NCI-H446 treated with DMSO at 0.1 percent for 48 hours (cell line): ENCODE measurements at regions not wholly inside any gene's neighbourhood (a gene's known extent, or its start where the extent isn't known, plus 50 kb on each side); places are given as distances from the start of the nearest gene placed in this dataset.
"Not testable (repeated sequence)": the region's sequence is repeated elsewhere in the genome, so short reads cannot be mapped to it uniquely, and the experiment has no call there.

ENCODE experiments used
- DNase-seq: peaks from one replicate; lab custom pipeline; 2025; lab: John Stamatoyannopoulos, UW

- not testable (repeated sequence) for DNase-seq
These were observed 51.9 kb downstream of the DIPK2A start for GRCh38 chr3:144023543-144023942.

- no peak for DNase-seq
These were observed 57.3 kb downstream of the DIPK2A start for GRCh38 chr3:144028798-144029411.

GRCh38 chr3:144029769-144030168, 58.1 kb downstream of the DIPK2A start:
- DNase-seq, result no peak

GRCh38 chr3:144031938-144032337, 60.3 kb downstream of the DIPK2A start:
- peak; percentile 81 for DNase-seq

GRCh38 chr3:144032531-144033239, 61.1 kb downstream of the DIPK2A start:
- DNase-seq, result no peak

- DNase-seq, result no peak
These were observed 61.6 kb downstream of the DIPK2A start for GRCh38 chr3:144033240-144033589.

- no peak for DNase-seq
These were observed 62.2 kb downstream of the DIPK2A start for GRCh38 chr3:144033863-144034262.

GRCh38 chr3:144034715-144035290, 63.2 kb downstream of the DIPK2A start:
- DNase-seq, result no peak

- DNase-seq, result no peak
These were observed 64.9 kb downstream of the DIPK2A start for GRCh38 chr3:144036498-144036897.

GRCh38 chr3:144039661-144040060, 68.0 kb downstream of the DIPK2A start:
- no peak for DNase-seq

- no peak for DNase-seq
These were observed 70.4 kb downstream of the DIPK2A start for GRCh38 chr3:144041960-144042556.

GRCh38 chr3:144045766-144046165, 74.1 kb downstream of the DIPK2A start:
- DNase-seq, result no peak

- no peak for DNase-seq
These were observed 77.8 kb downstream of the DIPK2A start for GRCh38 chr3:144049374-144049773.

- no peak for DNase-seq
These were observed 79.6 kb downstream of the DIPK2A start for GRCh38 chr3:144051211-144051610.

GRCh38 chr3:144052275-144052674, 80.7 kb downstream of the DIPK2A start:
- DNase-seq, result no peak

GRCh38 chr3:144053121-144053520, 81.5 kb downstream of the DIPK2A start:
- peak; percentile 64 for DNase-seq

GRCh38 chr3:144054766-144055165, 83.1 kb downstream of the DIPK2A start:
- DNase-seq, result no peak

- no peak for DNase-seq
These were observed 84.0 kb downstream of the DIPK2A start for GRCh38 chr3:144055604-144056003.

GRCh38 chr3:144058713-144059112, 87.1 kb downstream of the DIPK2A start:
- no peak for DNase-seq

GRCh38 chr3:144059481-144059880, 87.9 kb downstream of the DIPK2A start:
- DNase-seq, result no peak

- no peak for DNase-seq
These were observed 89.3 kb downstream of the DIPK2A start for GRCh38 chr3:144060881-144061280.

GRCh38 chr3:144063306-144063705, 91.7 kb downstream of the DIPK2A start:
- no peak for DNase-seq

GRCh38 chr3:144067059-144067458, 95.4 kb downstream of the DIPK2A start:
- DNase-seq, result no peak
